Endothelial cell of umbilical vein (primary cell): ENCODE measurements at regions not wholly inside any gene's neighbourhood (a gene's known extent, or its start where the extent isn't known, plus 50 kb on each side); places are given as distances from the start of the nearest gene placed in this dataset.

Experiments
- BruUV-seq: library from RNA; stranded (reverse); fragments of 400-500 nt; replicated peaks from 2 replicates; lab custom pipeline; 2021; lab: Mats Ljungman, UMichigan
- CTCF ChIA-PET: fragments of 300-600, 350-600 bp; sonication (Branson Sonifier 250); formaldehyde crosslinking; loops from one replicate; lab custom pipeline; 2021; ENCODE audit warnings: antibody characterized with exemption, inconsistent platforms; lab: Charles Lee
- POLR2A ChIA-PET: fragments of 300-600, 350-600 bp; sonication (Branson Sonifier 250); formaldehyde crosslinking; loops from one replicate; lab custom pipeline; 2021; ENCODE audit warnings: antibody characterized with exemption, inconsistent platforms; lab: Charles Lee
- DNase-seq: peaks from one replicate; pipeline ENCODE4 v3.0.0-alpha.2; 2011; ENCODE audit warnings: low read depth, low spot score
- FAIRE-seq: peaks from 2 replicates; lab custom pipeline; 2011; peaks lifted over from hg19 to GRCh38; lab: Jason Lieb, UNC
- H2AFZ ChIP-seq: 2 replicates; pipeline ENCODE4 v1.6.0; 2012; ENCODE audit warnings: low read depth, low read length, control low read depth, inconsistent platforms
- H3K27ac ChIP-seq: 2 replicates; pipeline ENCODE4 v1.5.1; 2011; ENCODE audit warnings: low read depth, mild to moderate bottlenecking, control low read depth, low read length, moderate library complexity; ENCODE audit not compliant: insufficient read depth
- H3K27me3 ChIP-seq, 2 experiments: 2 replicates each; pipeline versions ENCODE4 v1.6.0 to v1.6.1; 2011; ENCODE audit warnings: low read length in 2 of 2, mixed read lengths in 1 of 2; ENCODE audit not compliant: control insufficient read depth in 2 of 2, insufficient read depth in 2 of 2
- H3K36me3 ChIP-seq, 2 experiments: 2 replicates in 1 of 2; 3 replicates in 1 of 2; pipeline ENCODE4 v1.5.1; 2011; ENCODE audit warnings: low read length in 2 of 2, mild to moderate bottlenecking in 1 of 2, moderate library complexity in 1 of 2; ENCODE audit not compliant: control insufficient read depth in 2 of 2, insufficient read depth in 2 of 2; ENCODE audit errors: extremely low read depth in 1 of 2
- H3K4me1 ChIP-seq: 3 replicates; pipeline ENCODE4 v1.5.1; 2011; ENCODE audit warnings: mild to moderate bottlenecking, low read length; ENCODE audit not compliant: control insufficient read depth, insufficient read depth; ENCODE audit errors: extremely low read depth
- H3K4me2 ChIP-seq: 2 replicates; pipeline ENCODE4 v1.6.1; 2011; ENCODE audit warnings: low read length, control low read depth, mixed read lengths; ENCODE audit not compliant: insufficient read depth
- H3K4me3 ChIP-seq, 3 experiments: fragments of 200-600 bp in 1 of 3; sonication (generic), shearing (Covaris generic) in 1 of 3; replicated peaks in 1 of 3; 2 replicates each; pipeline ENCODE4 v1.5.1; 2011 to 2016; ENCODE audit warnings: control low read depth in 3 of 3, low read length in 3 of 3, mild to moderate bottlenecking in 2 of 3, inconsistent platforms in 1 of 3, low read depth in 1 of 3, moderate library complexity in 1 of 3; ENCODE audit not compliant: insufficient read depth in 1 of 3
- H3K79me2 ChIP-seq: 2 replicates; pipeline ENCODE4 v1.6.0; 2012; ENCODE audit warnings: low read length, inconsistent platforms; ENCODE audit not compliant: control insufficient read depth, insufficient read depth
- H3K9ac ChIP-seq: replicated peaks from 2 replicates; pipeline ENCODE3; 2011; ENCODE audit warnings: low read length, control low read depth; ENCODE audit not compliant: insufficient read depth; ENCODE audit errors: extremely low read depth
- H3K9me1 ChIP-seq: replicated peaks from 3 replicates; pipeline ENCODE4 v1.6.0; 2011; ENCODE audit warnings: mild to moderate bottlenecking, low read length; ENCODE audit not compliant: control insufficient read depth, insufficient read depth; ENCODE audit errors: extremely low read depth
- H3K9me3 ChIP-seq: replicated peaks from 2 replicates; pipeline ENCODE4 v1.5.1; 2012; ENCODE audit warnings: low read length, inconsistent platforms; ENCODE audit not compliant: control insufficient read depth, insufficient read depth
- H4K20me1 ChIP-seq: replicated peaks from 2 replicates; pipeline ENCODE3; 2011; ENCODE audit warnings: mild to moderate bottlenecking, low read length; ENCODE audit not compliant: control insufficient read depth, insufficient read depth; ENCODE audit errors: extremely low read depth
- CTCF ChIP-seq, 2 donors: IDR thresholded peaks; 1 replicate in 1 of 2; 2 replicates in 1 of 2; pipeline ENCODE4 v1.5.1; 2011; ENCODE audit warnings: low read length in 2 of 2, mild to moderate bottlenecking in 2 of 2, moderate library complexity in 2 of 2, control low read depth in 1 of 2, inconsistent platforms in 1 of 2, low read depth in 1 of 2; ENCODE audit not compliant: insufficient read depth in 1 of 2; ENCODE audit errors: extremely low read depth in 1 of 2
- EZH2 ChIP-seq: IDR thresholded peaks from 2 replicates; pipeline ENCODE4 v1.6.1; 2012; ENCODE audit warnings: borderline replicate concordance, low read depth, mild to moderate bottlenecking, moderate library complexity, low read length, inconsistent platforms; ENCODE audit not compliant: severe bottlenecking
- FOS ChIP-seq: IDR thresholded peaks from 2 replicates; pipeline ENCODE4 v1.6.1; 2011; ENCODE audit warnings: mild to moderate bottlenecking, low read length, moderate library complexity, borderline replicate concordance; ENCODE audit not compliant: insufficient read depth
- GATA2 ChIP-seq: IDR thresholded peaks from 2 replicates; pipeline ENCODE4 v1.7.0; 2011; ENCODE audit warnings: low read depth, mild to moderate bottlenecking, moderate library complexity, mixed read lengths, low read length; ENCODE audit not compliant: insufficient read length, insufficient read depth
- JUN ChIP-seq: IDR thresholded peaks from 2 replicates; pipeline ENCODE4 v1.6.1; 2011; ENCODE audit warnings: borderline replicate concordance, low read depth; ENCODE audit not compliant: insufficient read length, insufficient read depth
- MAX ChIP-seq: IDR thresholded peaks from 2 replicates; pipeline ENCODE4 v1.6.1; 2011; ENCODE audit not compliant: insufficient read depth, insufficient read length
- MYC ChIP-seq: IDR thresholded peaks from one replicate; pipeline ENCODE4 v1.6.1; 2011; ENCODE audit warnings: mild to moderate bottlenecking, low read depth, low read length
- POLR2A ChIP-seq: IDR thresholded peaks from 2 replicates; pipeline ENCODE4 v1.6.1; 2012; ENCODE audit warnings: low read depth, mild to moderate bottlenecking, control low read depth, low read length
- POLR2AphosphoS5 ChIP-seq: IDR thresholded peaks from 2 replicates; pipeline ENCODE4 v1.6.1; 2012; ENCODE audit warnings: low read depth, mild to moderate bottlenecking, control low read depth, low read length, moderate library complexity; ENCODE audit not compliant: insufficient read depth
- dilution Hi-C: fragments of 300-500 bp; cut with MboI; formaldehyde crosslinking; loops from one replicate; pipeline ENCODE4 v1.15.0; 2019; ENCODE audit warnings: low sequenced_read_pairs; ENCODE audit not compliant: extremely low pct_ligation_motif_present
- intact Hi-C: fragments of 100-400 bp; cut with micrococcal nuclease; formaldehyde crosslinking; loops from one replicate; pipeline ENCODE4 v1.10.0; 2022

- FAIRE-seq (no peak), DNase-seq (no peak)
- no peaks in the 10 kb centered on the region for H3K9me3 ChIP-seq
- CTCF ChIA-PET, result no interaction called here
- intact Hi-C loops (no loop called here), dilution Hi-C loops (no loop called here)
- no peaks in the 10 kb centered on the region for H4K20me1 ChIP-seq
- H2AFZ ChIP-seq, result no peak overlapping the region
- H3K27ac ChIP-seq, result no peak overlapping the region
- H3K4me2 ChIP-seq, result no peak overlapping the region
- no peak overlapping the region for H3K9ac ChIP-seq
- no peaks in the 10 kb centered on the region for H3K27me3 ChIP-seq
- BruUV-seq, result no TSS peak
- H3K9me1 ChIP-seq, result no peaks in the 10 kb centered on the region
- H3K4me1 ChIP-seq, result no peaks in the 10 kb centered on the region
- no peaks in the 10 kb centered on the region for H3K79me2 ChIP-seq
- H3K4me3 ChIP-seq, result no peak overlapping the region
- H3K36me3 ChIP-seq, result no peaks in the 10 kb centered on the region
- TF ChIP-seq FOS, result no peak
- TF ChIP-seq MYC, result no peak
- no peak for TF ChIP-seq GATA2
- no peak for TF ChIP-seq EZH2
- no peak for TF ChIP-seq POLR2A
- no peak for TF ChIP-seq CTCF (IDR thresholded peaks at IDR 0.05; ENCODE audit: extremely low read depth in 1 of 2, insufficient read depth in 1 of 2, low read depth in 1 of 2, low read length in 2 of 2)
- no peak for TF ChIP-seq MAX
- TF ChIP-seq JUN, result no peak
- TF ChIP-seq POLR2AphosphoS5, result no peak
- POLR2A ChIA-PET, result no interaction called here
Measured at GRCh38 chr5:86112249-86112648, 505.5 kb upstream of the COX7C start.
